K562 (cell line): ENCODE measurements at regions not wholly inside any gene's neighbourhood (a gene's known extent, or its start where the extent isn't known, plus 50 kb on each side); places are given as distances from the start of the nearest gene placed in this dataset.

ENCODE experiments used
- ATF7 ChIP-seq: fragments of 450-650 bp; IDR thresholded peaks from 2 replicates; pipeline ENCODE4 v1.7.1; 2014; ENCODE audit warnings: mild to moderate bottlenecking, moderate library complexity
- CBFA2T2 ChIP-seq: fragments of 450-650 bp; conservative IDR thresholded peaks from 2 replicates; pipeline ENCODE4 v1.6.1; 2017; ENCODE audit warnings: mild to moderate bottlenecking
- EGR1 ChIP-seq: fragments of 450-650 bp; conservative IDR thresholded peaks from 2 replicates; pipeline ENCODE4 v1.6.1; 2017; ENCODE audit warnings: mild to moderate bottlenecking
- EZH2 ChIP-seq: IDR thresholded peaks from 2 replicates; pipeline ENCODE4 v1.6.1; 2012; ENCODE audit warnings: low read depth, mild to moderate bottlenecking, inconsistent platforms, low read length, borderline replicate concordance
- FOXM1 ChIP-seq, 2 experiments: fragments of 450-650 bp in 1 of 2; sonication (generic) in 1 of 2; formaldehyde crosslinking in 1 of 2; IDR thresholded peaks; 2 replicates each; pipeline versions ENCODE4 v1.6.1 to v1.9.0; 2017 to 2022; ENCODE audit warnings: low read depth in 2 of 2, mild to moderate bottlenecking in 2 of 2, missing genetic modification reagents in 1 of 2, moderate library complexity in 1 of 2
- KDM1A ChIP-seq, 2 experiments: fragments of 450-650 bp; IDR thresholded peaks; 2 replicates each; pipeline ENCODE4 v1.6.1; 2016; ENCODE audit warnings: mild to moderate bottlenecking in 2 of 2
- MTA2 ChIP-seq: fragments of 450-650 bp; IDR thresholded peaks from 2 replicates; pipeline ENCODE4 v1.6.1; 2016; ENCODE audit warnings: low read depth
- POLR2A ChIP-seq: fragments of 450-650 bp; conservative IDR thresholded peaks from 2 replicates; pipeline ENCODE4 v1.6.1; 2016
- POLR2AphosphoS2 ChIP-seq: IDR thresholded peaks from 2 replicates; pipeline ENCODE4 v1.6.1; 2012; ENCODE audit warnings: low read length, improper control_type of control experiment
- TAF15 ChIP-seq: fragments of 200-400 bp; formaldehyde crosslinking; IDR thresholded peaks from 2 replicates; pipeline ENCODE4 v1.6.1; 2017; ENCODE audit warnings: mild to moderate bottlenecking, low read depth, low read length, moderate library complexity
- TEAD4 ChIP-seq, 2 experiments: sonication (generic) in 1 of 2; formaldehyde crosslinking in 1 of 2; IDR thresholded peaks; 2 replicates each; pipeline versions ENCODE4 v1.6.1 to v1.8.0; 2012 to 2022; ENCODE audit warnings: borderline replicate concordance in 1 of 2, inconsistent platforms in 1 of 2, low read length in 1 of 2, mild to moderate bottlenecking in 1 of 2, missing genetic modification reagents in 1 of 2
- ZNF717 ChIP-seq: fragments of 250-450 bp; sonication (Bioruptor Pico); IDR thresholded peaks from 2 replicates; pipeline ENCODE4 v1.5.0; 2021
- TF ChIP-seq, protein P1 (sequence below): sonication (generic); formaldehyde crosslinking; IDR thresholded peaks from 2 replicates; pipeline ENCODE4 v1.8.1; 2022; ENCODE audit warnings: missing genetic modification reagents
- TF ChIP-seq, protein P2 (sequence below): IDR thresholded peaks from 2 replicates; pipeline ENCODE4 v1.6.1; 2014; ENCODE audit warnings: antibody characterized with exemption

DNA sequence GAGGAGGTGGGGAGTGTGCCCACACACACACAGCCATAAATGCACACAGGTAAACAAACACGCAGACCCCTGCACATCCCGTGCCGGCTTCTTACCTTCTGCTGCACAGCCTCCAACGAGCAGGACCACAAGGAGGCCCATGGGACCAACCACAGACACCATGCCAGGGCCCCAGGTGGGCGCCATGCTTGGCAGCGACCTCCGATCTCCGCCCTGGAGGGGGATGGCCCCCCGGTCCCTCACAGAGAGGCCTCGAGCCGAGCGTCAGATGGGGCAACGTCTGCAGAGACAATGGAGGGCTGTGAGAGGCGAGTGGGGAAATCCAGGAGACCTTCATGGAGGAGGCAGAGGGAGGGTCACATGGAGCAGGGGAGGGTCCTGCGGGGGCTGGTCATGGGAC, 54.7 kb downstream of the PTPRS start:
- TF ChIP-seq FOXM1 (IDR thresholded peaks at IDR 0.05; ENCODE audit: low read depth) (no peak), FOXM1 (CRISPR knock-in tag; IDR thresholded peaks at IDR 0.05; ENCODE audit: low read depth) (no peak), ATF7 (no peak), CBFA2T2 (no peak), POLR2A (no peak), EZH2 (no peak), TEAD4 (IDR thresholded peaks at IDR 0.05; ENCODE audit: low read length) (no peak), TEAD4 (CRISPR knock-in tag; IDR thresholded peaks at IDR 0.05; ENCODE audit: borderline replicate concordance) (no peak), EGR1 (no peak), POLR2AphosphoS2 (no peak), KDM1A (IDR thresholded peaks at IDR 0.05) (no peak), ZNF717 (CRISPR knock-in tag) (no peak), TAF15 (no peak), MTA2 (no peak)
- TF ChIP-seq, protein P1, sequence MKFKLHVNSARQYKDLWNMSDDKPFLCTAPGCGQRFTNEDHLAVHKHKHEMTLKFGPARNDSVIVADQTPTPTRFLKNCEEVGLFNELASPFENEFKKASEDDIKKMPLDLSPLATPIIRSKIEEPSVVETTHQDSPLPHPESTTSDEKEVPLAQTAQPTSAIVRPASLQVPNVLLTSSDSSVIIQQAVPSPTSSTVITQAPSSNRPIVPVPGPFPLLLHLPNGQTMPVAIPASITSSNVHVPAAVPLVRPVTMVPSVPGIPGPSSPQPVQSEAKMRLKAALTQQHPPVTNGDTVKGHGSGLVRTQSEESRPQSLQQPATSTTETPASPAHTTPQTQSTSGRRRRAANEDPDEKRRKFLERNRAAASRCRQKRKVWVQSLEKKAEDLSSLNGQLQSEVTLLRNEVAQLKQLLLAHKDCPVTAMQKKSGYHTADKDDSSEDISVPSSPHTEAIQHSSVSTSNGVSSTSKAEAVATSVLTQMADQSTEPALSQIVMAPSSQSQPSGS (CRISPR knock-in tag): no peak
- TF ChIP-seq, protein P2, sequence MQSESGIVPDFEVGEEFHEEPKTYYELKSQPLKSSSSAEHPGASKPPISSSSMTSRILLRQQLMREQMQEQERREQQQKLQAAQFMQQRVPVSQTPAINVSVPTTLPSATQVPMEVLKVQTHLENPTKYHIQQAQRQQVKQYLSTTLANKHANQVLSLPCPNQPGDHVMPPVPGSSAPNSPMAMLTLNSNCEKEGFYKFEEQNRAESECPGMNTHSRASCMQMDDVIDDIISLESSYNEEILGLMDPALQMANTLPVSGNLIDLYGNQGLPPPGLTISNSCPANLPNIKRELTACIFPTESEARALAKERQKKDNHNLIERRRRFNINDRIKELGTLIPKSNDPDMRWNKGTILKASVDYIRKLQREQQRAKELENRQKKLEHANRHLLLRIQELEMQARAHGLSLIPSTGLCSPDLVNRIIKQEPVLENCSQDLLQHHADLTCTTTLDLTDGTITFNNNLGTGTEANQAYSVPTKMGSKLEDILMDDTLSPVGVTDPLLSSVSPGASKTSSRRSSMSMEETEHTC: no peak
